GM23338 (cell line): ENCODE measurements at regions not wholly inside any gene's neighbourhood (a gene's known extent, or its start where the extent isn't known, plus 50 kb on each side); places are given as distances from the start of the nearest gene placed in this dataset.

Source experiments
- CREB1 ChIP-seq: fragments of 250-450 bp; sonication (Bioruptor Pico); IDR thresholded peaks from 2 replicates; pipeline ENCODE4 v1.5.0; 2020; ENCODE audit warnings: low read depth, mild to moderate bottlenecking, moderate library complexity
- EZH2 ChIP-seq: fragments of 200-600 bp; sonication (generic); IDR thresholded peaks from one replicate; pipeline ENCODE4 v1.8.0; 2017; ENCODE audit warnings: antibody characterized with exemption, mild to moderate bottlenecking, low read depth; ENCODE audit not compliant: unreplicated experiment
- EZH2phosphoT487 ChIP-seq: fragments of 200-600 bp; sonication (generic); IDR thresholded peaks from one replicate; pipeline ENCODE4 v1.8.1; 2018; ENCODE audit warnings: antibody characterized with exemption; ENCODE audit not compliant: unreplicated experiment
- JUNB ChIP-seq: IDR thresholded peaks from one replicate; pipeline ENCODE4 v1.6.1; 2016; ENCODE audit warnings: antibody characterized with exemption; ENCODE audit not compliant: unreplicated experiment
- NANOG ChIP-seq: IDR thresholded peaks from 2 replicates; pipeline ENCODE4 v1.6.1; 2016; ENCODE audit warnings: antibody characterized with exemption, borderline replicate concordance
- POLR2AphosphoS5 ChIP-seq: IDR thresholded peaks from 2 replicates; pipeline ENCODE4 v1.6.1; 2016; ENCODE audit warnings: antibody characterized with exemption, low read depth
- REST ChIP-seq: IDR thresholded peaks from one replicate; pipeline ENCODE4 v1.6.1; 2018; ENCODE audit warnings: antibody characterized with exemption; ENCODE audit not compliant: unreplicated experiment
- STAT1 ChIP-seq: IDR thresholded peaks from one replicate; pipeline ENCODE4 v1.6.1; 2016; ENCODE audit warnings: antibody characterized with exemption; ENCODE audit not compliant: unreplicated experiment
- ZNF114 ChIP-seq: fragments of 250-450 bp; sonication (Bioruptor Pico); IDR thresholded peaks from 2 replicates; pipeline ENCODE4 v1.5.0; 2020; ENCODE audit warnings: mild to moderate bottlenecking, moderate library complexity
- ZNF331 ChIP-seq: fragments of 250-450 bp; sonication (Bioruptor Pico); IDR thresholded peaks from 2 replicates; pipeline ENCODE4 v1.5.0; 2020; ENCODE audit warnings: low read depth, mild to moderate bottlenecking, moderate library complexity
- ZNF462 ChIP-seq: fragments of 250-450 bp; sonication (Bioruptor Pico); IDR thresholded peaks from 2 replicates; pipeline ENCODE4 v1.5.0; 2020; ENCODE audit warnings: mild to moderate bottlenecking, moderate library complexity
- TF ChIP-seq, protein P1 (sequence below), 2 experiments: fragments of 200-600 bp in 1 of 2; sonication (generic) in 1 of 2; conservative IDR thresholded peaks; 2 replicates each; pipeline versions ENCODE4 v1.5.1 to v1.6.1; 2016 to 2017; ENCODE audit warnings: antibody characterized with exemption in 2 of 2, low read depth in 2 of 2, mild to moderate bottlenecking in 2 of 2, moderate library complexity in 1 of 2
- TF ChIP-seq, protein P2 (sequence below): IDR thresholded peaks from 2 replicates; pipeline ENCODE4 v1.6.1; 2016; ENCODE audit warnings: antibody characterized with exemption

DNA sequence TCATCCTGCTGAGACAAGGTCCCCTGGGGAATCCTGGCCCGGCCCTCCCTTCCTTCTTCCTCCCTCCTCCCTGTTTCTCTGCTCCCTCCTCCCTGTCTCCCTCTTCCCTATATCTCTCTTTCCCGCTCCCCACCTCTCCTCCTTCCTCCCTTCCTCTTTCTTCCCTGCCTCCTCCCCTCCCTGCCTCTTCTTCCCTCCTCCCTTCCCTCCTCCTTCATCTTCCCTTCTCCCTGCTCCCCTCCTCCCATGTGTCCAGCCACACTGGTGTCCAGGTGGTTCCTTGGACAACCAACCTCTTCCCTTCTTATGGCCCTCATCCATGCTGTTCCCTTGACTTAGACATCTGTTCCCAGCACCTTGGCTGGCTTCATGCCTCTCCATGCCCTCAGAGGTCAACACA is 258.1 kb downstream of the MN1 start:
- TF ChIP-seq, protein P1, sequence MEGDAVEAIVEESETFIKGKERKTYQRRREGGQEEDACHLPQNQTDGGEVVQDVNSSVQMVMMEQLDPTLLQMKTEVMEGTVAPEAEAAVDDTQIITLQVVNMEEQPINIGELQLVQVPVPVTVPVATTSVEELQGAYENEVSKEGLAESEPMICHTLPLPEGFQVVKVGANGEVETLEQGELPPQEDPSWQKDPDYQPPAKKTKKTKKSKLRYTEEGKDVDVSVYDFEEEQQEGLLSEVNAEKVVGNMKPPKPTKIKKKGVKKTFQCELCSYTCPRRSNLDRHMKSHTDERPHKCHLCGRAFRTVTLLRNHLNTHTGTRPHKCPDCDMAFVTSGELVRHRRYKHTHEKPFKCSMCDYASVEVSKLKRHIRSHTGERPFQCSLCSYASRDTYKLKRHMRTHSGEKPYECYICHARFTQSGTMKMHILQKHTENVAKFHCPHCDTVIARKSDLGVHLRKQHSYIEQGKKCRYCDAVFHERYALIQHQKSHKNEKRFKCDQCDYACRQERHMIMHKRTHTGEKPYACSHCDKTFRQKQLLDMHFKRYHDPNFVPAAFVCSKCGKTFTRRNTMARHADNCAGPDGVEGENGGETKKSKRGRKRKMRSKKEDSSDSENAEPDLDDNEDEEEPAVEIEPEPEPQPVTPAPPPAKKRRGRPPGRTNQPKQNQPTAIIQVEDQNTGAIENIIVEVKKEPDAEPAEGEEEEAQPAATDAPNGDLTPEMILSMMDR (conservative IDR thresholded peaks at IDR 0.05; ENCODE audit: low read depth in 2 of 2): no peak
- TF ChIP-seq REST (no peak), EZH2phosphoT487 (no peak), EZH2 (no peak), POLR2AphosphoS5 (no peak), JUNB (no peak), CREB1 (CRISPR knock-in tag) (no peak), NANOG (no peak), ZNF114 (CRISPR knock-in tag) (no peak), ZNF331 (CRISPR knock-in tag) (no peak), STAT1 (no peak), ZNF462 (CRISPR knock-in tag) (no peak)
- TF ChIP-seq, protein P2, sequence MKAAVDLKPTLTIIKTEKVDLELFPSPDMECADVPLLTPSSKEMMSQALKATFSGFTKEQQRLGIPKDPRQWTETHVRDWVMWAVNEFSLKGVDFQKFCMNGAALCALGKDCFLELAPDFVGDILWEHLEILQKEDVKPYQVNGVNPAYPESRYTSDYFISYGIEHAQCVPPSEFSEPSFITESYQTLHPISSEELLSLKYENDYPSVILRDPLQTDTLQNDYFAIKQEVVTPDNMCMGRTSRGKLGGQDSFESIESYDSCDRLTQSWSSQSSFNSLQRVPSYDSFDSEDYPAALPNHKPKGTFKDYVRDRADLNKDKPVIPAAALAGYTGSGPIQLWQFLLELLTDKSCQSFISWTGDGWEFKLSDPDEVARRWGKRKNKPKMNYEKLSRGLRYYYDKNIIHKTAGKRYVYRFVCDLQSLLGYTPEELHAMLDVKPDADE: no peak
